ENCODE measurements at regions not wholly inside any gene's neighbourhood (a gene's known extent, or its start where the extent isn't known, plus 50 kb on each side); places are given as distances from the start of the nearest gene placed in this dataset.
A peak's percentile ranks its signal among the peaks of the same experiment; 100 is the strongest.
"Not testable (repeated sequence)": the region's sequence is repeated elsewhere in the genome, so short reads cannot be mapped to it uniquely, and the experiment has no call there.

GRCh38 chr5:79924936-79925893, 65.8 kb downstream of the MTX3 start:
- Histone ChIP-seq H3K36me3 (ENCODE audit: control insufficient read depth, insufficient read depth, low read length) (no peaks in the 10 kb centered on the region), H3K27me3 (ENCODE audit: control insufficient read depth, insufficient read depth, low read length) (no peaks in the 10 kb centered on the region), H3K4me3 (ENCODE audit: low read depth, low read length) (no peak overlapping the region)
- DNase-seq (ENCODE audit: low read depth), result no peak
- TF ChIP-seq, protein P1, sequence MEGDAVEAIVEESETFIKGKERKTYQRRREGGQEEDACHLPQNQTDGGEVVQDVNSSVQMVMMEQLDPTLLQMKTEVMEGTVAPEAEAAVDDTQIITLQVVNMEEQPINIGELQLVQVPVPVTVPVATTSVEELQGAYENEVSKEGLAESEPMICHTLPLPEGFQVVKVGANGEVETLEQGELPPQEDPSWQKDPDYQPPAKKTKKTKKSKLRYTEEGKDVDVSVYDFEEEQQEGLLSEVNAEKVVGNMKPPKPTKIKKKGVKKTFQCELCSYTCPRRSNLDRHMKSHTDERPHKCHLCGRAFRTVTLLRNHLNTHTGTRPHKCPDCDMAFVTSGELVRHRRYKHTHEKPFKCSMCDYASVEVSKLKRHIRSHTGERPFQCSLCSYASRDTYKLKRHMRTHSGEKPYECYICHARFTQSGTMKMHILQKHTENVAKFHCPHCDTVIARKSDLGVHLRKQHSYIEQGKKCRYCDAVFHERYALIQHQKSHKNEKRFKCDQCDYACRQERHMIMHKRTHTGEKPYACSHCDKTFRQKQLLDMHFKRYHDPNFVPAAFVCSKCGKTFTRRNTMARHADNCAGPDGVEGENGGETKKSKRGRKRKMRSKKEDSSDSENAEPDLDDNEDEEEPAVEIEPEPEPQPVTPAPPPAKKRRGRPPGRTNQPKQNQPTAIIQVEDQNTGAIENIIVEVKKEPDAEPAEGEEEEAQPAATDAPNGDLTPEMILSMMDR (IDR thresholded peaks at IDR 0.05; ENCODE audit: insufficient read depth, low read length, poor library complexity, severe bottlenecking), result peak; percentile 22

DNA sequence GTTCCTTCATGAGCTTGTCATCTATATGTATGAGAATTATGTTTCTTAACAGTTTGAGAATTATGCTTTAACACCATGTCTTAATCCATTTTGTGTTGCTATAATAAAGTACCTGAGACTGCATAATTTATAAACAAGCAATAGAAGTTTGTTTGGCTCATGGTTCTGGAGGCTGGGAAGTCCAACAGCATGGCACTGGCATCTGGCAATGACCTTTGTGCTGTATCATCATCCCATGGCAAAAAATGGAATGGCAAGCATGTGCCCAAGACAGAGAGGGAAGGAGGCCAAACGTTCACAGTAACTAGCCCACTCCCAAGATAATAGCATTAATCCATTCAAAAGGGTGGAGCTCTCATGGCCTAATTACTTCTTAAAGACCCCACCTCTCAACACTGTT, 67.6 kb downstream of the MTX3 start:
- H3K4me3 ChIP-seq (ENCODE audit: low read depth, low read length), result no peak overlapping the region
- DNase-seq (ENCODE audit: low read depth), result no peak
- no peaks in the 10 kb centered on the region for H3K27me3 ChIP-seq (ENCODE audit: control insufficient read depth, insufficient read depth, low read length)
- H3K36me3 ChIP-seq (ENCODE audit: control insufficient read depth, insufficient read depth, low read length), result no peaks in the 10 kb centered on the region
- TF ChIP-seq, protein P1 (IDR thresholded peaks at IDR 0.05; ENCODE audit: insufficient read depth, low read length, poor library complexity, severe bottlenecking), result no peak

- Histone ChIP-seq H3K36me3 (ENCODE audit: control insufficient read depth, insufficient read depth, low read length) (no peaks in the 10 kb centered on the region), H3K4me3 (ENCODE audit: low read depth, low read length) (no peak overlapping the region), H3K27me3 (ENCODE audit: control insufficient read depth, insufficient read depth, low read length) (no peaks in the 10 kb centered on the region)
- TF ChIP-seq, protein P1 (IDR thresholded peaks at IDR 0.05; ENCODE audit: insufficient read depth, low read length, poor library complexity, severe bottlenecking), result no peak
- DNase-seq (ENCODE audit: low read depth), result no peak
These were observed 68.4 kb downstream of the MTX3 start for GRCh38 chr5:79922626-79923025.

GRCh38 chr5:79907452-79907851, 83.6 kb downstream of the MTX3 start:
- H3K27me3 ChIP-seq (ENCODE audit: control insufficient read depth, insufficient read depth, low read length); H3K36me3 ChIP-seq (ENCODE audit: control insufficient read depth, insufficient read depth, low read length); DNase-seq (ENCODE audit: low read depth); H3K4me3 ChIP-seq (ENCODE audit: low read depth, low read length): not testable (repeated sequence)

DNA sequence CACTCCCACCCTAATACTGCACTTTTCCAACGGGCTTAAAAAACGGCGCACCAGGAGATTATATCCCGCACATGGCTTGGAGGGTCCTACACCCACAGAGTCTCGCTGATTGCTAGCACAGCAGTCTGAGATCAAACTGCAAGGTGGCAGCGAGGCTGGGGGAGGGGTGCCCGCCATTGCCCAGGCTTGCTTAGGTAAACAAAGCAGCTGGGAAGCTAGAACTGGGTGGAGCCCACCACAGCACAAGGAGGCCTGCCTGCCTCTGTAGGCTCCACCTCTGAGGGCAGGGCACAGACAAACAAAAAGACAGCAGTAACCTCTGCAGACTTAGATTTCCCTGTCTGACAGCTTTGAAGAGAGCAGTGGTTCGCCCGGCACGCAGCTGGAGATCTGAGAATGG, 88.5 kb downstream of the MTX3 start:
- DNase-seq (ENCODE audit: low read depth); H3K36me3 ChIP-seq (ENCODE audit: control insufficient read depth, insufficient read depth, low read length); H3K27me3 ChIP-seq (ENCODE audit: control insufficient read depth, insufficient read depth, low read length); H3K4me3 ChIP-seq (ENCODE audit: low read depth, low read length): not testable (repeated sequence)

- no peaks in the 10 kb centered on the region for H3K27me3 ChIP-seq (ENCODE audit: control insufficient read depth, insufficient read depth, low read length)
- TF ChIP-seq, protein P1 (IDR thresholded peaks at IDR 0.05; ENCODE audit: insufficient read depth, low read length, poor library complexity, severe bottlenecking), result no peak
- DNase-seq (ENCODE audit: low read depth), result no peak
- no peak overlapping the region for H3K4me3 ChIP-seq (ENCODE audit: low read depth, low read length)
- no peaks in the 10 kb centered on the region for H3K36me3 ChIP-seq (ENCODE audit: control insufficient read depth, insufficient read depth, low read length)
These were observed 89.4 kb downstream of the MTX3 start for GRCh38 chr5:79901631-79902030.

- no peak for DNase-seq (ENCODE audit: low read depth)
- TF ChIP-seq, protein P1 (IDR thresholded peaks at IDR 0.05; ENCODE audit: insufficient read depth, low read length, poor library complexity, severe bottlenecking), result no peak
- Histone ChIP-seq H3K36me3 (ENCODE audit: control insufficient read depth, insufficient read depth, low read length) (no peaks in the 10 kb centered on the region), H3K4me3 (ENCODE audit: low read depth, low read length) (no peak overlapping the region), H3K27me3 (ENCODE audit: control insufficient read depth, insufficient read depth, low read length) (no peaks in the 10 kb centered on the region)
These were observed 92.5 kb downstream of the MTX3 start for GRCh38 chr5:79898611-79899010.
